Retinal pigment epithelial cell (primary cell): ENCODE measurements at regions not wholly inside any gene's neighbourhood (a gene's known extent, or its start where the extent isn't known, plus 50 kb on each side); places are given as distances from the start of the nearest gene placed in this dataset.
"Not testable (repeated sequence)": the region's sequence is repeated elsewhere in the genome, so short reads cannot be mapped to it uniquely, and the experiment has no call there.

ENCODE experiments used
- DNase-seq: peaks from one replicate; pipeline ENCODE4 v3.0.0-alpha.2; 2010; ENCODE audit warnings: low read depth
- H3K4me3 ChIP-seq: 2 replicates; pipeline ENCODE4 v1.5.1; 2011; ENCODE audit warnings: mild to moderate bottlenecking, low read length, control low read depth, moderate library complexity
- TF ChIP-seq, protein P1 (sequence below): conservative IDR thresholded peaks from 2 replicates; pipeline ENCODE4 v1.5.1; 2011; ENCODE audit warnings: low read depth, low read length, control low read depth, inconsistent platforms

DNA sequence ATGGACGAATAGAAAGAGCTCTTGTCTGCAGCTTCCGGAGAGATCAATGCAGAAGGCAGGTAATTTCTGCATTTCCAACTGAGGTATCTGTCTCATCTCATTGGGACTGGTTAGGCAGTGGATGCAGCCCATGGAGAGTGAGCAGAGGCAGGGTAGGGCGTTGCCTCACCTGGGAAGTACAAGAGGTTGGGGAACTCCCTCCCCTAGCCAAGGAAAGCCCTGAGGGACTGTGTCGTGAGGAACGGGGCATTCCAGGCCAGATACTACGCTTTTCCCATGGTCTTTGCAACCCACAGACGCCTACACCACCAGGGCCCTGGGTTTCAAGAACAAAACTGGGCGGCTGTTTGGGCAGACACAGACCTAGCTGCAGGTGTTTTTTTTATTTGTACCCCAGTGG is 186.3 kb downstream of the ETV1 start:
- H3K4me3 ChIP-seq = no peak overlapping the region
- TF ChIP-seq, protein P1, sequence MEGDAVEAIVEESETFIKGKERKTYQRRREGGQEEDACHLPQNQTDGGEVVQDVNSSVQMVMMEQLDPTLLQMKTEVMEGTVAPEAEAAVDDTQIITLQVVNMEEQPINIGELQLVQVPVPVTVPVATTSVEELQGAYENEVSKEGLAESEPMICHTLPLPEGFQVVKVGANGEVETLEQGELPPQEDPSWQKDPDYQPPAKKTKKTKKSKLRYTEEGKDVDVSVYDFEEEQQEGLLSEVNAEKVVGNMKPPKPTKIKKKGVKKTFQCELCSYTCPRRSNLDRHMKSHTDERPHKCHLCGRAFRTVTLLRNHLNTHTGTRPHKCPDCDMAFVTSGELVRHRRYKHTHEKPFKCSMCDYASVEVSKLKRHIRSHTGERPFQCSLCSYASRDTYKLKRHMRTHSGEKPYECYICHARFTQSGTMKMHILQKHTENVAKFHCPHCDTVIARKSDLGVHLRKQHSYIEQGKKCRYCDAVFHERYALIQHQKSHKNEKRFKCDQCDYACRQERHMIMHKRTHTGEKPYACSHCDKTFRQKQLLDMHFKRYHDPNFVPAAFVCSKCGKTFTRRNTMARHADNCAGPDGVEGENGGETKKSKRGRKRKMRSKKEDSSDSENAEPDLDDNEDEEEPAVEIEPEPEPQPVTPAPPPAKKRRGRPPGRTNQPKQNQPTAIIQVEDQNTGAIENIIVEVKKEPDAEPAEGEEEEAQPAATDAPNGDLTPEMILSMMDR = no peak
- DNase-seq = no peak

DNA sequence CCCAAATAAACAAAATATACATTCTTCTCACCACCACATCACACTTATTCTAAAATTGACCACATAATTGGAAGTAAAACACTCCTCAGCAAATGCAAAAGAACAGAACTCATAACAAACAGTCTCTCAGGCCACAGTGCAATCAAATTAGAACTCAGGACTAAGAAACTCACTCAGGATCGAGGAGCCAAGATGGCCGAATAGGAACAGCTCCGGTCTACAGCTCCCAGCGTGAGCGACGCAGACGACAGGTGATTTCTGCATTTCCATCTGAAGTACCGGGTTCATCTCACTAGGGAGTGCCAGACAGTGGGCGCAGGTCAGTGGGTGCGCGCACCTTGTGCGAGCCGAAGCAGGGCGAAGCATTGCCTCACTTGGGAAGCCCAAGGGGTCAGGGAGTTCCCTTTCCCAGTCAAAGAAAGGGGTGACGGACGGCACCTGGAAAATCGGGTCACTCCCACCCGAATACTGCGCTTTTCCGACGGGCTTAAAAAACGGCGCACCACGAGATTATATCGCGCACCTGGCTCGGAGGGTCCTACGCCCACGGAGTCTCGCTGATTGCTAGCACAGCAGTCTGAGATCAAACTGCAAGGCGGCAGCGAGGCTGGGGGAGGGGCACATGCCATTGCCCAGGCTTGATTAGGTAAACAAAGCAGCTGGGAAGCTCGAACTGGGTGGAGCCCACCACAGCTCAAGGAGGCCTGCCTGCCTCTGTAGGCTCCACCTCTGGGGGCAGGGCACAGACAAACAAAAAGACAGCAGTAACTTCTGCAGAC is 183.2 kb downstream of the ETV1 start:
- not testable (repeated sequence) for DNase-seq, H3K4me3 ChIP-seq

DNA sequence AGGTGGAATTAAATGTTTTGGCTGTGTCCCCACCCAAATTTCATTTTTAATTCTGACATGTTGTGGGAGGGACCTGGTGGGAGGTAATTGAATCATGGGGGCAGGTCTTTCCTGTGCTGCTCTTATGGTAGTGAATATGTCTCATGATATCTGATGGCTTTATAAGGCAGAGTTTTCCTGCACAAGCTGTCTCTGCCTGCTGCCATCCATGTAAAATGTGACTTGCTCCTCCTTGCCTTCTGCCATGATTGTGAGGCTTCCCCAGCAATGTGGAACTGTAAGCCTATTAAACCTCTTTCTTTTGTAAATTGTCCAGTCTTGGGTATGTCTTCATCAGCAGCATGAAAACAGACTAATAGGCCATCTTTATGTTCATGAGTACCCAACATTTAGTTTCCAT is 172.2 kb downstream of the ETV1 start:
- not testable (repeated sequence) for DNase-seq, H3K4me3 ChIP-seq

DNA sequence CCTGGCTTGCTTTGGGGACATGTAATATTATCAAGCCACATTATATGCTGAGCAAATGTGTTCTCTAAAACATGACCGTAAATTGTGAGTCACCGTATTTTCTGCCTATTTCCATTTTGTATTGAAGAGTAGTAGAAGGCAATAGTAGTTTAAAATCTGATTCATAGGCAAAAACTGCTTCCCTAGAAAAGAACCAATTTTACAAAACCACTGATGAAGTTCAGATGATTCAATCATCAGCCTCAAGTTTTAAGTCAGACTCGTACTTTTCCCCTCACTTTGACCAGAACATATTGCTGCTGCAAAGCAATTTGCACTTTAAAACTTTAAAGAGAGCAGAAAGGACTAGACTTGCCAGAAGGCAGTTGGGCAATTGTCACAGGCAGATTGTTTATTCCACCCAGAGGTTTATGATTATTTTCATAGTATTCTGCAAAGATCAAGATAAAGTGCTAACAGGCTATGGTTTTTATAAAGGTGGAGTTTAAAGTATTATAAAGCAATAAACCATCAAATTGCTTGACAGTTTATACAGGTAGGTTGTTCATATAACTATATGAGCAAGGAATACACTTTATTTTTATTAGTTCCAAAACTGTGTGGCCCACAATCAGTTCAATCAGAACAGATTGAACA is 168.2 kb downstream of the ETV1 start:
- no peak overlapping the region for H3K4me3 ChIP-seq
- no peak for DNase-seq
- TF ChIP-seq, protein P1 = no peak

DNA sequence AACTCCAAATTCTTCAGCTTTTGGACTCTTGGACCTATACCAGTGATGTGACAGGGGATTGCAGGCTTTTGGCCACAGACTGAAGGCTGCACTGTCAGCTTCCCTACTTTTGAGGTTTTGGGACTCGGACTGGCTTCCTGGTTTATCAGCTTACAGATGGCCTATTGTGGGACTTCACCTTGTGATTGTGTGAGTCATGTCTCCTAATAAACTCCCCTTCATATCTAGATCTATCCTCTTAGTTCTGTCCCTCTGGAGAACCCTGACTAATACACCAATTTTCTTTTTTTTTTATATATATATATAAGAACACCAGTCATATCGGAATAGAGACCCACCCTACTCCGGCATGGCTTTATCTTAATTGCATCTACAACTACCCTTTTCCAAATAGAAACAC is 166.8 kb downstream of the ETV1 start:
- peak; percentile 27 for DNase-seq
- TF ChIP-seq, protein P1 = no peak
- H3K4me3 ChIP-seq = no peak overlapping the region

DNA sequence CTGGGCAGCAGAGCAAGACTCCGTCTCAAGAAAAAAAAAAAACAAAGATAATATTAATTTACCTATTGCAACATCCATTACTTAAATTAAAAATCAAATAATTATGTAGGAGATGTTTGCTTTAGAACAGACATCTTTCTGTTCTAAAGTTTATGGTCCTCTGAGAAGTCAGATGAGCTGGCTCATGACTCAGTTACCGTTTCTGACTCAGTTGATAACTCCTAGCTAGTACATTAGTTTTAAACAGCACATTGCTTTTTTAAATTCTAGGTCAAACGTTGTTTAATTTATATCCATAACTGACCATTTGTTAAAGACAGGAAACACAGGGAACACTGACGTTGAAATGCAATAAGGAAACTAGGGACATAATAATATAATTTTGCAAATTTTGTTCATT is 162.7 kb downstream of the ETV1 start:
- TF ChIP-seq, protein P1 = no peak
- DNase-seq = no peak

DNA sequence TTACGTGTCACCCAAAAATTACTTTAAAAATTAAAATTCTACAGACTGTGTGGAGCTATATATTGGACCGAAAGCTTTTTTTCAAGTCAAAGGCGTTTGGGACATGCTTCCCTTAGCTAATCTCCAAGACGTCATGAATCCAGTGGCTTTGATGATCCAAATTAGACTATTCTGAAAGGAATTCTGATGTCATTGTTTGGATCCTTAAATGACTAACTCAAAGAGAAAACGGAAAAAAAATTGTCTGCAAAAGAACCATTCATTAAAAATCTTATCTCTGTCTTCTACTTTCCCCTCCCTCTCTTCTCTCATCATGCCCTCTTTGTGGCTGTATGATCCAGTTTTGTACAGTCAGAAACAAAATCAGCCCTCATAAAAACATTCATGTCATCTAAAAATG is 161.8 kb downstream of the ETV1 start:
- no peak overlapping the region for H3K4me3 ChIP-seq
- no peak for DNase-seq
- TF ChIP-seq, protein P1 = no peak

More for the DNA sequence above, 162.7 kb downstream of the ETV1 start:
- H3K4me3 ChIP-seq = no peak overlapping the region

DNA sequence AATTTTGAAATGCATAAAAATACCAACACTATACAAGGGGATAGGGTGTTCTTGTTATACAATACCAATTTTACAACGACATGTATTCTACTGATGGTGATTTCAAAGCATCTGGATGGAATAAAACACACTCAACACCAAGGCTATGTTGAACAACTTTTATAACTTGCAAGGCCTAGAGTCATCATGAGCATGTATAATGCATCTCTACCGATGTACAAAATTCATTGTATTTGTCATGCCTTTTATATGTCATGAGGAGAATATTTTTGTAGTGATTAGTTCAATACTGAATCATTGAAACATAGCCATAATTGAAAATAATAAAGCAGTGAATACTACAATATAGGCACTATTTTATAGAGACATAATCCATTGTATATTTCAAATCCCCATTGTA is 160.2 kb downstream of the ETV1 start:
- TF ChIP-seq, protein P1 = no peak
- H3K4me3 ChIP-seq = no peak overlapping the region
- DNase-seq = no peak
